NCI-H1417 treated with DMSO at 0.1 percent for 48 hours (cell line): ENCODE measurements at regions not wholly inside any gene's neighbourhood (a gene's known extent, or its start where the extent isn't known, plus 50 kb on each side); places are given as distances from the start of the nearest gene placed in this dataset.
"Not testable (repeated sequence)": the region's sequence is repeated elsewhere in the genome, so short reads cannot be mapped to it uniquely, and the experiment has no call there.

Experiments
- DNase-seq: peaks from one replicate; lab custom pipeline; 2025; lab: John Stamatoyannopoulos, UW

DNA sequence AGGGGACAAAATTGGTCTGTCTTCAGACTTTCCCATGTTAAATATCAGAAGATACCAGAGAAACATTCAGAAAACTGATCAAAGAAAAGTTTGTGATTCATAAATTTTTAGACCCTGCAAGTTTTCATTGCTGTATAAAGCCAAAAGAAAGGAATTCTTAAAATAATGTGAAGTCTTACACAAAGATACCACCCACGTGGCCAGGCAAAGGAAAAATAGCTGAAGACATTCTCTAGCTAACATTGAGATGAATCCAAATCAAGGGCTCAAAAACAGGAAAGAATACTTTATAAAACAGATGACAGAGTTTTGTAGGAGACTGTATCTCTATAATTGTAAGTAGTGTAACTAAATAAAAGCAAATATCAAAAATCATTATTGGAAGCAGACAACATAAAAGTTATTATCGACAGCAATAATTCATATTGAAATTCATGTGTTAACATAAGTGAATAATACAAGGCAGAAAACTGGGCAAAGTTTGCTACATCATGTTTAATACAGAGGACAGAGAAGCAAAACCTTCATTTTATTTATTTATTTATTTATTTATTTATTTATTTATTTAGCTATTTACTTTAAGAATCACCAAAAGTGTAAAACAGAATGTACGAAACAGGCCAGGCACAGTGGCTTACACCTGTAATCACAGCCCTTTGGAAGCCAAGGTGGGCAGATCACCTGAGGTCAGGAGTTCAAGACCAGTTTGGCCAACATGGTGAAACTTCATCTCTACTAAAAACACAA is 204.6 kb upstream of the SLIT2 start:
- DNase-seq = no peak

DNA sequence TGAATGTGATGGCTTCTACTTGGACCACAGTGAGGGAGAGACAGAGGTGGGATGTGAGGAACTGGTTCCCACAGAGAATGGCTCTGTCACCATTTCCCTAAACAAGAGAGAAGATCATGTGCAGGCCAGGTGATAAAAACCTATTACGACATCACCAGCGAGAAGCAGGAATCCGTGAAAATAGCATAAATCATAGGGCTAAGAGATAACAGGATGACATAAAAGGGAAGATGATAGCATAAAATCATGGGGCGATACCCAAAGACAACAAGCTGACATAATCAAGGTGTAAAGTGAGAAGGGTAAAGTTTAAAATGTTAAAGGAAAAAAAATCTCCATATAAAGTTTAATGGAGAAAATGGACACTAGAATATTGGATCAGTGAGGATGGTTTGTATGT is 205.5 kb upstream of the SLIT2 start:
- no peak for DNase-seq

DNA sequence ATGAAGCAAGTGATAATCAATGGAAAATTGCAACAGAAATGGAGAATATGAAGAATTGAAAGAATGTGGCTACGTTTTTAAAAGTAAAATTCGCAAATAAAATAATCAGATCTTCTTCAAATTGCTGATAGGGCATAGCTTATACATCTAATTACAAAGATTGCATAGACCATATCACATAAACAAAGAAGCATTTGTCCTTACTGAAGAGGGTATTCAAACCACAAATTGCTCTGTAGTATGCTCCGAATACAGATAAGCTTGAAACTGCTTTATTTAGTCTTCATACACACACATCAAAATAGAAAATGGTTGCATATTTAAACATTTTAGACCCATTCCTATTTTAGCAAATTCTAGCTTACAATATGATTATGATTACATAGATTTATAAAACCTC is 206.7 kb upstream of the SLIT2 start:
- no peak for DNase-seq

DNA sequence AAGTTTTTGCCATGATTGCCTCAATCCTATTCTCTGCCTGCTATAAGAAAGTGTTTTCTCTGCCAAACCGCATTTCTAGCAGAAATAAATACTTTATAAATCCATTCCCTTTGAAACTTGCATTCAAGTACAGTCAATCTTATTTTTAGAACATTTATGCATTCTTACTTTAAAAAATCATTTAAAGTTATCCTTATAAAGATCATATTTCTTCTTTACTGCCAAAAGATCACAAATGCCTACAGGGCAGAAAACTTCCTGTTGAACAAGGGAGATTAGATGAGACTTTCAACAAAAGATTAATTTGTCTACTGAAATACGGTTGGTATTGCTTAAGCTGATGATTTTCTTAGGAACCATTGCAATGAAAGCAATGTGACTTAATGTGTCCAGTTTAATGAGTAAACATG is 207.2 kb upstream of the SLIT2 start:
- DNase-seq = no peak

DNA sequence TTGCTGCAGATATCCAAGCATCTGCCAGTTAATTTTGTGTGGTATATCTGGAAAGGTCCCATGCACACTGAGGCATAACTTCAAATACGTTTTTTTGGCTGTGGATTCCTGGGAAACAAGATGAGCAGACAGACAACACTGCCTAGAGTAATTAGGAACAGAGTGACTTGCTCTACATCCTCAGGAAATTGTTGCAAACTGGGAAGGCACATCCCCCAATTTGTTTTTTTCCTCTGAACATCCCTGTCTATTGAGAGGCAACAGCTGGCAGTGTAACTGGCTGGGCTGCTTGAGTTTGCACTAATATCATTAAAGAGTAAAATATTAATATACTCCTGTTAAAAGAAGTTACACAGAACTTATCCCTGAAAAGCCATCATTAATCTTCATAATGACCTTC is 207.7 kb upstream of the SLIT2 start:
- DNase-seq = no peak

DNA sequence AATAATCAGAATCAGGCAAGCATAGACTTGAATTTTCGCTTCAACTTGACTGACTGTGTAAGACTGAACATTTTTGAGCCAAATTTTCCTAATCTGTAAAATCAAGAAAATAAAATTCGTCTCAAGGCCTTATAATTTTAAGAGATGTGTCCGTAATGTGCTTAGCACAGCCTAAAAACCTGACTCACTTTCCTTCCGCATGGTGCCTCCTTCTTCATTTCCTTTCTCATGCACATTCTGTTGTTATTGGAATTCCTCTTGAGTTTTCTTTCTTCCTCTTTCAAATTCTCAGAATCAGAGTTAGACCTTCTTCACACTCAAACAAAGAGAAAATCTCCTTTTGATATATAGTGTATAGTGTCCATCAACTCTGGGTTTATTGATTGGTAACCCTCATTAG is 208.9 kb upstream of the SLIT2 start:
- no peak for DNase-seq

DNA sequence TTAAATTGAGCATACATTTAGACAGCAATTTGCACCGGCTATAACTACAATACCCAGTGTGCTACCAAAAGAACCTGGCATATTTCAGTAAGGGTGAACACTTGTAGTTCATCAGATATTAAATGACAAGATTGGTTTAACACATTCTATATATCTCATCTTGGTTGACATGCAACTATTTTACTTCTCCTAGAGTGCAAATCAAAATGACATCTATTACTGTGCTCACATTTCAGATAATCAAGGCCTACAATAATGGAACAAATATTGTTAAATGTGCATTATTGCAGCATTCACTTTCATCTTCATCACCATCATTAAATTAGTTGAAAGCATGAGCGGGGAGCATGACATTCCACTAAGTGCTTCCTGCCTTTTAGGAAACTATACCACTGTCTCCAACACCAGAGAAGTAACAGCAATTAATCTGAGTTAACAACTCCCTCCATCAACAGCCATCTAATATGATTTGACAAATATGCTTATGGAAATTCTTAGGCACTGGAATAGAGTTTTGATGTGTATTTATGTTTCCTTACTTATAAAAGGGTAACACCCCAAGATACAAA is 209.8 kb upstream of the SLIT2 start:
- no peak for DNase-seq

DNA sequence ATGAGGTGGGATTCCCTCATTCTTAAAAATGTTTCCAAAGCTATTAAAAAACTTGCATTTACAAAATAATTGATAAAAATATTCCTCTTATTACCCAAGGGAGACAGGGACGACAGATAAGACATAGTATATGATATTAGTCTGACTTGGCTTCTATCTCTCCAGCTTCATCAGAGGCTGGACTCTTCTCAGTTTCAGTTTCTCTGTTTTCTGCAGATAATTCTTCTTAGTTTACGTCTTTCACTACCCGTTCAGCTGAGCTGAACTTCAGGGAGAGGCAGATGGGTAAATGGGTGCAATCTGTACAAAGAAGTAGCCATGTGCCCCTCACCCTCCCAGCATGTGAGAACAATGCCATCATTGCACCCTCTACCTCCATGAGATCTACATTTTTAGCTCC is 214.0 kb upstream of the SLIT2 start:
- DNase-seq = no peak

DNA sequence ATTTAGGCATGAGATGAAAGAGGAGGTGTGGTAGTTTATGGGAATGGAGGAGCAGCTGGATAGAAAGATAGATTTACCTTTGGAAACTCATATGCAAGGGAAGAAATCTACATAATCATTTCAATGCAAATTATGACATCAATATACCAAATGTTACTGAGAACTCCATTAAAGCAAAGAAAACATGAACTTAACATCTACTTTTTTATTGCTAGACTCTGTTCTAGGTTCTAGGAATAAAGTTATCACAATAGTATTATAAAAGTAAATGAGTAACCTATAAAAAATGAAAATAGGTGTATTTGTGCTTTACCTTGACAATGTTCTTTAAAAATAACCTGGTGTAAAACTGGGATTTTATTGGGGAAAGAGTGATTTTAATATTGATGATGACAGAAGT is 221.6 kb upstream of the SLIT2 start:
- DNase-seq = no peak

DNA sequence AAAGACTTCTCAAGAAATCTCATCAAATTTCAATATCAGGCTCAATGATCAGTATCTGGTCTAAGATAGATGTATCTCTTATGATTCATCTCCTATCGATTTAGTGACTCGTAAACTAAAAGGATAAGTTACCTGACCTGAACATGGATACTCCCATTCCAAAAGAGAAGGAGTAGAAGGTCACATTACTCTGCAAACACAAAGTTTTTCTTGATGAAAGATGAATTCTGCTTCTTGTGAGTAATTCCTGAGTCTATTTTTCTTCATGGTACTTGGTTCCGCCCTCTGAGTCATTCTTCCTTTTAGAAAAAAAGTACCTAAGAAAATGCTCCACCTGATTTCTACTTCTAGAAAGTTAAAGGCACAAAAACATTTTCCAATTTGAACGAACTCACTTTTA is 223.1 kb upstream of the SLIT2 start:
- DNase-seq = no peak

DNA sequence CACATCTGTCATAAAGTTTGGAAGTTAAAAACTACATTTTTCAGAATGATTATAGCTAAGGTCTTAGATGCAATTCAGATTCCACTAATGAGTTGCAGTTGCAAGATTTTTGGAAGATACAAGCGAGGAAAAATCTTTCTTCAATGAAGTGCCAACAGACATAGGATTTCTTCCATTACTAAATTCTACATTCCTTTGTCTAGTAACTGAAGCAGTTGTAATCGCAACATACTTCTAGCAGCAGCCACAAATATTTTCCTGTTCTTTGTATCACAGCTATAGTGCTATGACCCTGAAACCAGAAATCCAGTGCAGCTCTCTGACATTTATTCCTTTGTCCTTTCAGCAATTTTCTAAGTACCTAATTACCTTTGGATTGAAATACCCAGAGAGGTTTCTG is 225.2 kb upstream of the SLIT2 start:
- DNase-seq = no peak

DNA sequence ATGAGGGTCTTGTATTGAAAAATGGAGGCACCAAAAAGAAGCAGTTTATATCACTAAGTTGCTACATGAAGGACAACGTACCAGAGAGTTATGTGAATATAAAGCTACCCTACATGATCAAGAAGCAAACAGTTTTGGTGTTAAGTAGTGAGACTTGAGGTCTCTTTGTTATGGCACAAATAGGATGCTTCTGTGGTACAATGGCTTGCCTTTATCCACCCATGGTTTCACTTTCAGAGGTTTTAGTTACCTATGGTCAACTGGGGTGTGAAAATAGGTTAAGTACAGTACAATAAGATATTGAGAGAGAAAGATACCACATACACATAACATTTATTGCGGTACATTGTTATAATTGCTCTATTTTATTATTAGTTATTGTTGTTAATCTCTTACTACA is 229.2 kb upstream of the SLIT2 start:
- no peak for DNase-seq

DNA sequence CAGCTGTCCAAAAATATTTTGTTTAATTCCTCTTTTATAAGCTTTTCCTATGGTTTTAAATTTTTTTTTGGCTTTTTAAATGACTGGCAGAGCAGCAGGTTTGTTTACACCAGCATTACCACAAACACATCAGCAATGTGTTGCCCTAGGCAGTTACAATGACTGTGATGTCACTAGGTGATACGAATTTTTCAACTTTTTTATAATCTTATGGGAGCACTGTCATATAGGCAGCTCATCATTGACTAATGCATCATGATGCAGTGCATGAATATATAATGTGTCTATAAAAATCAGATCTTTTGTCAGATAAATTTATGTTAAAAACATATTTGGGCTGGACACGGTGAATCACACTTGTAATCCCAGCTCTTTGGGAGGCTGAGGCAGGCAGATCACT is 231.6 kb upstream of the SLIT2 start:
- no peak for DNase-seq

DNA sequence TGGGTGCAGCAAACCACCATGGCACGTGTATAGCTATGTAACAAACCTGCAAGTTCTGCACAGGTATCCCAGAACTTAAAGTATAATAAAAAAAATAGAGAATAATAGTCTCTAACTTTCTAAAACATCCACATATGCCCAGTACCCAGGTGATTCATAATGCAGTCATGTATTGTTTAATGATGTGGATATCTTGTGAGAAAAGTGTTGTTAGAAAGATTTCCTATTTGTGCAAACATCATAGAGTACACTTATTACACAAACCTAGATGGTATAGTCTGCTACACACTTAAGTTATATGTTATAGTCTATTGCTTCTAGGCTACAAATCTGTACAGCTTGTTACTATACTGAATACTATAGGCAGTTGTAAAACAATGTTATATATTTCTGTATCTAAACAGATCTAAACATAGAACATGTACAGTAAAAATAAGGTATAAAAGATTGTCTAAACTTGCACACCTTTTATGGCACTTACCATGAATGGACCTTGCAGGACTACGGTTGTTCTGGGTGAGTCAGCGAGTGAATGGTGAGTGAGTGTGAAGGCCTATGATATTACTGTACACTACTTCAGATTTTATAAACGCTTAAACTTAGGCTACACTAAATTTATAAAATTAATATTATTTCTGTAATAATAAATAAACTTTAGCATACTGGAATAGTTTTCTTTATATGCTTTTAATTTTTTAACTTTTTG is 232.2 kb upstream of the SLIT2 start:
- DNase-seq = no peak

DNA sequence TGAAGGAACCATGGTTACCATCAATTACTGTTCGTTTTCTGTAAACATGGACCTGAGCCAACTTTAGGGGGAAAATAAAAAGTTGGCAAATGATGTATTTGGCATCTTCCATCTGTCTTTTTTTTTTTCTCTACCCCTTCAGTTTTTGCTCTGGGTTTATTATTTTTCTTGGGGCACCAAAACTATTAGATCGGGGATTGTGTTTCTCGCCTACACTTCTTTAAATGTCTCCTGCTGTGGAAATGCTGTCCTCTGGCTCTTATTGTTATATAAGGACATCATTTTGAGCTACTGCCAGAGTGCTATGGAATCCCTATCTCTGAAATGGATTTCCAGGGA is 234.0 kb upstream of the SLIT2 start:
- DNase-seq = no peak

DNA sequence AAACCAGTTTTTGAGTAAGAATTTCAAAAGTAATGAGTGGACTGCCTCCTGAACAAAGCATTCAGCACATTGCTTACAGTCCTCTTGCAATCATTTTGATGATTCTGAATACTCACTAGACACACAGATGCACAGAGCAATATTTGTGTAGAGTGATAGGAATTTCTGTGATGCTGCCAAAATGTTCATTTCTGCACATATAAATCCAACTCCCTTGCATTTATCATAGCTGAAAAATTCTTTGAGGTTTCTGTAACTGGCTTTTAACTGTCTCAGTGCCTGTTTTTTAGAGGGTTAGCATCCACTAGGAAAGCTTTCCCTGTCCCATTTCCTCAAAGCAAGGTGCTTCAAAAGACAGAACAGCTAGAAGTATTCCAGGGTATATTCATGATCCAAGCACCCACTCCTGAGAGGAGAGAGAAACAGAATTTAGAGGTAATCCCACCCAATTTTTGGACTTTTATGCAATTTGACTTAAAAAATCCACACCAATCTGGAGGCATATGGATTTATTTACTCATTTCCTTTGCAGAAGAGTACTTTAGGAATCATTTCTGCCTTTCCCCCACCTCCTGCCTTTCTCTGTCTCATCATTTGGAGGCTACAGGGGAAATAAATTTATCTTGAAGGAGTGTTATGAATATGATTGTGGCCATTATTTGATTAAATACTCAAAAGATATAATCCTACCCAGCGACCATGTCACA is 234.5 kb upstream of the SLIT2 start:
- DNase-seq = no peak

DNA sequence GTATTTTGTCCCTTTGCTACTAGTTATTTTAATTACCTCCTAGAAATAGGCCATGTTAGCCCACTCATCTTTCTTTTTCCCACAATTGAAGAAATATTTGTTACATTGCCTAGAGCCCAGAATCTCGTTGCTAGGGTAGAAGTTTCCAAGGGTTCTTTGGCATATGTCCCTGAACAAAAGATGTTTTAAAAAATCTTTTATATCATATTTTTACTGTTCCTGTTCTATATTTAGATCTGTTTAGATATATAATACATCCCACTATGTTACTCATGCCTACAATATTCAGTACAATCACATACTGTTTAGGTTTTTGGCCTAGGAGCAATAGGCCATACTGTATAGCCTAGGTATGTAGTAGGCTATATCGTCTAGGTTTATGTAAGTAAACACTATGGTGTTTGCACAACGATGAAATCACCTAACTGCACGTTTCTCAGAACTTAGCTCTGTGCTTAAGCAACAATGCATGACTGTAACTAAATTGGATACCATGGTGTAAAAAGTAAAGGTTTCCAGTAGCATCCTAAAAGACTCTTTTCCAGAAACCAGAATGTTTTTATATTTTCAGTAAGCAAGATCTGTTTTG is 236.0 kb upstream of the SLIT2 start:
- DNase-seq = no peak

DNA sequence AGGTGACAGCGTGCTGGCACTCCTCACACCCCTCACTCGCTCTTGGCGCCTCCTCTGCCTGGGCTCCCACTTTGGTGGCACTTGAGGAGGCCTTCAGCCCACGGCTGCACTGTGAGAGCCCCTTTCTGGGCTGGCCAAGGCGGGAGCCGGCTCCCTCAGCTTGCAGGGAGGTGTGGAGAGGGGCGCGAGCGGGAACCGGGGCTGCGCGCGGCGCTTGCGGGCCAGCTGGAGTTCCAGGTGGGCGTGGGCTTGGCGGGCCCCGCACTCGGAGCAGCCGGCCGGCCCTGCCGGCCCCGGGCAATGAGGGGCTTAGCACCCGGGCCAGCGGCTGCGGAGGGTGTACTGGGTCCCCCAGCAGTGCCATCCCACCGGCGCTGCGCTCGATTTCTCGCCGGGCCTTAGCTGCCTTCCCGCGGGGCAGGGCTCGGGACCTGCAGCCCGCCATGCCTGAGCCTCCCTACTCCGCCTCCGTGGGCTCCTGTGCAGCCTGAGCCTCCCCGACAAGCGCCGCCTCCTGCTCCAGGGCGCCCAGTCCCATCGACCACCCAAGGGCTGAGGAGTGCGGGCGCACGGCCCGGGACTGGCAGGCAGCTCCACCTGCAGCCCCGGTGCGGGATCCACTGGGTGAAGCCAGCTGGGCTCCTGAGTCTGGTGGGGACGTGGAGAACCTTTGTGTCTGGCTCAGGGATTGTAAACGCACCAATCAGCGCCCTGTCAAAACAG is 247.7 kb upstream of the SLIT2 start:
- not testable (repeated sequence) for DNase-seq

DNA sequence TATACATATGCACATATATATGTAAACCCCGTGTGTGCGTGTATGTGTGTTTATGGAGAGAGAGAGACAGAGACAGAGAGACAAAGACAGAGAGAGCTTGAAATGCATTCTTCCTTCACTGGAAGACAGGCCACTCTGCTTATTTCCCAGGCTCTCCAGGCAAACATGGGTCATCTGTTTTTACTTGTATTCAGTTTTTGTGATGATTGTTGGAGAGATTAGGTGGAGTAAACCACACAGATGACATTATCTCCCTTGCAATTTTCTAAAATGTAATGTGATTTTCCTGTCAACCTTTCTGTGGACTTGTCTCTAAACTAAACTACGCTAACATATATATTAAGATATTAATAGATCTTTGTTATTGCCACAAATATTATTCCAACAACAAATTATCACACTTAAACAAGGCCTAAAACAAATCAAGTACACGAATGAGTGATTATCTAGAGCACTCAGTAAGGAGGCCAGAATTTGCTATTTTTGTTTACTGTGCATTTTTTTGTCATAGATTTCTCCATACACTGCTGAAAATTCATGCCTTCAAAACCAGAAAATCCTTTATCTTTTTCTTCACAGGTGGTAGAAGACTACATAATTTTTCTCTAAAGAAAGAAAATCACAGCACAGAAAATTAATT is 251.8 kb upstream of the SLIT2 start:
- no peak for DNase-seq

DNA sequence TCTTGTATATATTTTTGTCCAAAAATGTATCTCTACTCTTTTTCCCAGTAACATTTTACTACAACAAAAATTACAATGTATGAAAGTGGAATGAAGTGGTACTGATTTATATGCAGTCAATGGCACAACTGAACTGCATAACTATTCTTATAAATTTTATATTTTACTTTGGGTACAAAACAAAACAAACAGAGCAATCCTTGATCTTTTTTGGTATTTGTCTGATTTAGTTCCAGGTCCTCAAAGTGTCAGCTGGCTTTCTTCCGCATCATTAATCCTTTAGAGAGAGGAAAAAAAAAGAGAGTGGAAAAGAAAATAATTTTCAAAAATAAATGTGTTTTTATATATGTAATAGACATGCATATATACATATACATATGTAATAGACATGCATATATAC is 252.4 kb upstream of the SLIT2 start:
- DNase-seq = no peak

DNA sequence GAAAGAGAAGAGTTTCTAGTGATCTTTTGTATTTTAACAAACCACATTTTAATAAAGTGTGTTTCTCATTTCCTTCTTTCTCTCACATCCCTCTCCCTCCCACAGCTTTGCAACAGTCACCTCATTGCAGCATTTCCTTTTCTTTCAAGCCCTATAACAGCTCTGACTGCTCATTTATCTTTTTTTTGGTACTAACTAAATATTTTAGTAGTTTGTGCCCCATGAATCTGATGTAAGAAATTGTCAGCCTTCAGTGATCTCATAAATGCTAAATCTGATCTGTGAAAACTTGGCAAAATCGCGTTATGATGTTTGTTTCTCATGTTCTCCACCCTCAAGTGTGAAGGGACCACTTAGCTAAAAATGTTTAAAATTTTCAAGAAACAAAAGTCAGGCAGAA is 258.5 kb upstream of the SLIT2 start:
- no peak for DNase-seq
